DND-41 (cell line): ENCODE measurements at regions not wholly inside any gene's neighbourhood (a gene's known extent, or its start where the extent isn't known, plus 50 kb on each side); places are given as distances from the start of the nearest gene placed in this dataset.

Source experiments
- CTCF ChIP-seq: IDR thresholded peaks from 2 replicates; pipeline ENCODE4 v1.5.1; 2012; ENCODE audit warnings: borderline replicate concordance, low read length, moderate library complexity, mild to moderate bottlenecking; ENCODE audit not compliant: poor library complexity, severe bottlenecking; ENCODE audit errors: extremely low read depth
- EZH2 ChIP-seq: IDR thresholded peaks from 3 replicates; pipeline ENCODE4 v1.6.1; 2012; ENCODE audit warnings: borderline replicate concordance, low read depth, mild to moderate bottlenecking, moderate library complexity, low read length, inconsistent platforms; ENCODE audit not compliant: severe bottlenecking

- no peak for TF ChIP-seq CTCF
- no peak for TF ChIP-seq EZH2
Observed at GRCh38 chr6:51339728-51340127, 521.1 kb downstream of the TFAP2B start.
